ENCODE measurements at regions not wholly inside any gene's neighbourhood (a gene's known extent, or its start where the extent isn't known, plus 50 kb on each side); places are given as distances from the start of the nearest gene placed in this dataset. TPM values are rescaled to one million over a fixed set of nuclear protein-coding genes. Genes with fewer than 3 reads are reported as not detected.

GRCh38 chr3:124669470-124669869, 60.8 kb upstream of the UMPS start:
- Mint-ChIP-seq H3K4me1 (ENCODE audit: unreplicated experiment) (no peaks in the 10 kb centered on the region), H3K36me3 (ENCODE audit: unreplicated experiment) (peaks cover 8% of the 10 kb centered on the region), H3K4me3 (ENCODE audit: unreplicated experiment) (no peak overlapping the region), H3K27ac (ENCODE audit: unreplicated experiment) (no peak overlapping the region), H3K27me3 (ENCODE audit: unreplicated experiment) (no peaks in the 10 kb centered on the region), H3K9me3 (ENCODE audit: unreplicated experiment) (no peaks in the 10 kb centered on the region)
- TF ChIP-seq CTCF (IDR thresholded peaks at IDR 0.05) = no peak
- DNase-seq (ENCODE audit: extremely low spot score, unreplicated experiment) = no peak

- Mint-ChIP-seq H3K4me3 (ENCODE audit: unreplicated experiment) (no peak overlapping the region), H3K4me1 (ENCODE audit: unreplicated experiment) (no peaks in the 10 kb centered on the region), H3K36me3 (ENCODE audit: unreplicated experiment) (peaks cover 8% of the 10 kb centered on the region), H3K27ac (ENCODE audit: unreplicated experiment) (no peak overlapping the region), H3K9me3 (ENCODE audit: unreplicated experiment) (no peaks in the 10 kb centered on the region), H3K27me3 (ENCODE audit: unreplicated experiment) (no peaks in the 10 kb centered on the region)
- no peak for DNase-seq (ENCODE audit: extremely low spot score, unreplicated experiment)
- no peak for TF ChIP-seq CTCF (IDR thresholded peaks at IDR 0.05)
These were observed 59.1 kb upstream of the UMPS start for GRCh38 chr3:124671106-124671505.

- Mint-ChIP-seq H3K4me3 (ENCODE audit: unreplicated experiment) (no peak overlapping the region), H3K36me3 (ENCODE audit: unreplicated experiment) (peaks cover 2% of the 10 kb centered on the region), H3K4me1 (ENCODE audit: unreplicated experiment) (no peaks in the 10 kb centered on the region), H3K27me3 (ENCODE audit: unreplicated experiment) (no peaks in the 10 kb centered on the region), H3K9me3 (ENCODE audit: unreplicated experiment) (no peaks in the 10 kb centered on the region), H3K27ac (ENCODE audit: unreplicated experiment) (no peak overlapping the region)
- no peak for DNase-seq (ENCODE audit: extremely low spot score, unreplicated experiment)
- no peak for TF ChIP-seq CTCF (IDR thresholded peaks at IDR 0.05)
These were observed 55.9 kb upstream of the UMPS start for GRCh38 chr3:124674336-124674735.

GRCh38 chr3:124676236-124676635, 54.0 kb upstream of the UMPS start:
- TF ChIP-seq CTCF (IDR thresholded peaks at IDR 0.05) = no peak
- Mint-ChIP-seq H3K27ac (ENCODE audit: unreplicated experiment) (no peak overlapping the region), H3K4me3 (ENCODE audit: unreplicated experiment) (no peak overlapping the region), H3K9me3 (ENCODE audit: unreplicated experiment) (no peaks in the 10 kb centered on the region), H3K36me3 (ENCODE audit: unreplicated experiment) (peaks cover 2% of the 10 kb centered on the region), H3K27me3 (ENCODE audit: unreplicated experiment) (no peaks in the 10 kb centered on the region), H3K4me1 (ENCODE audit: unreplicated experiment) (no peaks in the 10 kb centered on the region)
- no peak for DNase-seq (ENCODE audit: extremely low spot score, unreplicated experiment)

- H3K4me1 Mint-ChIP-seq (ENCODE audit: unreplicated experiment) = no peaks in the 10 kb centered on the region
- no peaks in the 10 kb centered on the region for H3K9me3 Mint-ChIP-seq (ENCODE audit: unreplicated experiment)
- H3K4me3 Mint-ChIP-seq (ENCODE audit: unreplicated experiment) = no peak overlapping the region
- H3K27me3 Mint-ChIP-seq (ENCODE audit: unreplicated experiment) = no peaks in the 10 kb centered on the region
- TF ChIP-seq CTCF (IDR thresholded peaks at IDR 0.05) = no peak
- DNase-seq (ENCODE audit: extremely low spot score, unreplicated experiment) = no peak
- no peak overlapping the region for H3K27ac Mint-ChIP-seq (ENCODE audit: unreplicated experiment)
- peaks cover 2% of the 10 kb centered on the region for H3K36me3 Mint-ChIP-seq (ENCODE audit: unreplicated experiment)
These were observed 51.1 kb upstream of the UMPS start for GRCh38 chr3:124679048-124679638.

Small RNA genes lying in the stretch of these regions (microRNA-seq; reads per million reads assigned to microRNA genes)
- gene MIR5002 (ENCODE audit: unreplicated experiment) (not detected), gene MIR6083 (ENCODE audit: unreplicated experiment) (not detected)

All from osteocyte (in vitro differentiated cells).